ENCODE measurements at regions not wholly inside any gene's neighbourhood (a gene's known extent, or its start where the extent isn't known, plus 50 kb on each side); places are given as distances from the start of the nearest gene placed in this dataset.

DNA sequence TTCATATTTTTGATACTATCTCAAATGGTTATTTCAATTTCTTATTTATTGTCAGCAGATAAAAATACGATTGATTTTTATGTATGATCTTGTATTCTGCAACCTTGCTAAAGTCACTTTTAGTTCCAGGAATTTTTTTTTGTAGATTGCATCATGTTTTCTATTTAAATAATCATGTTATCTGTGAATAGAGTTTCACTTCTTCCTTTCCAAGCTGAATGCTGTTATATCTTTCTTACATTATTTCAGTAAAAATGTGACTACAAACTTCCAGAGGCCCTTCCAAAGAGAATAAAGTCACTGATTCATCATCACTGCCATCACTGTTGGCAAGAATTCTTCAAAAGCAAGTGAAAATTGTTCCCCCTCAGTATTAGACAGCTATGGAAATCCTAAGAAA is 104.7 kb upstream of the RAP1B start:
- no peak overlapping the region for H3K4me3 ChIP-seq (replicated peaks; ENCODE audit: insufficient read depth, low read length)
- DNase-seq (ENCODE audit: low read depth in 1 of 2, low spot score in 1 of 2): no peak
- H3K27me3 ChIP-seq (ENCODE audit: insufficient read depth, poor library complexity, severe bottlenecking): no peaks in the 10 kb centered on the region
- no peak overlapping the region for H3K27ac ChIP-seq (replicated peaks)
- TF ChIP-seq GABPA (IDR thresholded peaks at IDR 0.05; ENCODE audit: low read depth): no peak
- no peak for TF ChIP-seq POLR2AphosphoS5 (IDR thresholded peaks at IDR 0.05; ENCODE audit: low read depth)
- no peak for TF ChIP-seq SPI1 (IDR thresholded peaks at IDR 0.05; ENCODE audit: borderline replicate concordance, low read depth)
- TF ChIP-seq, protein P1, sequence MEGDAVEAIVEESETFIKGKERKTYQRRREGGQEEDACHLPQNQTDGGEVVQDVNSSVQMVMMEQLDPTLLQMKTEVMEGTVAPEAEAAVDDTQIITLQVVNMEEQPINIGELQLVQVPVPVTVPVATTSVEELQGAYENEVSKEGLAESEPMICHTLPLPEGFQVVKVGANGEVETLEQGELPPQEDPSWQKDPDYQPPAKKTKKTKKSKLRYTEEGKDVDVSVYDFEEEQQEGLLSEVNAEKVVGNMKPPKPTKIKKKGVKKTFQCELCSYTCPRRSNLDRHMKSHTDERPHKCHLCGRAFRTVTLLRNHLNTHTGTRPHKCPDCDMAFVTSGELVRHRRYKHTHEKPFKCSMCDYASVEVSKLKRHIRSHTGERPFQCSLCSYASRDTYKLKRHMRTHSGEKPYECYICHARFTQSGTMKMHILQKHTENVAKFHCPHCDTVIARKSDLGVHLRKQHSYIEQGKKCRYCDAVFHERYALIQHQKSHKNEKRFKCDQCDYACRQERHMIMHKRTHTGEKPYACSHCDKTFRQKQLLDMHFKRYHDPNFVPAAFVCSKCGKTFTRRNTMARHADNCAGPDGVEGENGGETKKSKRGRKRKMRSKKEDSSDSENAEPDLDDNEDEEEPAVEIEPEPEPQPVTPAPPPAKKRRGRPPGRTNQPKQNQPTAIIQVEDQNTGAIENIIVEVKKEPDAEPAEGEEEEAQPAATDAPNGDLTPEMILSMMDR (IDR thresholded peaks at IDR 0.05; ENCODE audit: insufficient read depth, low read length): no peak
- TF ChIP-seq REST (IDR thresholded peaks at IDR 0.05; ENCODE audit: insufficient replicate concordance, low read depth): no peak

GRCh38 chr12:68506619-68507018 is 104.1 kb upstream of the RAP1B start:
- Histone ChIP-seq H3K27me3 (ENCODE audit: insufficient read depth, poor library complexity, severe bottlenecking) (no peaks in the 10 kb centered on the region), H3K27ac (replicated peaks) (no peak overlapping the region), H3K4me3 (replicated peaks; ENCODE audit: insufficient read depth, low read length) (no peak overlapping the region)
- TF ChIP-seq REST (IDR thresholded peaks at IDR 0.05; ENCODE audit: insufficient replicate concordance, low read depth) (no peak), GABPA (IDR thresholded peaks at IDR 0.05; ENCODE audit: low read depth) (no peak), POLR2AphosphoS5 (IDR thresholded peaks at IDR 0.05; ENCODE audit: low read depth) (no peak), SPI1 (IDR thresholded peaks at IDR 0.05; ENCODE audit: borderline replicate concordance, low read depth) (no peak)
- TF ChIP-seq, protein P1 (IDR thresholded peaks at IDR 0.05; ENCODE audit: insufficient read depth, low read length): no peak
- DNase-seq (ENCODE audit: low read depth in 1 of 2, low spot score in 1 of 2): no peak

GRCh38 chr12:68507657-68508056 is 103.0 kb upstream of the RAP1B start:
- no peak for DNase-seq (ENCODE audit: low read depth in 1 of 2, low spot score in 1 of 2)
- Histone ChIP-seq H3K27ac (replicated peaks) (no peak overlapping the region), H3K27me3 (ENCODE audit: insufficient read depth, poor library complexity, severe bottlenecking) (no peaks in the 10 kb centered on the region), H3K4me3 (replicated peaks; ENCODE audit: insufficient read depth, low read length) (no peak overlapping the region)
- TF ChIP-seq SPI1 (IDR thresholded peaks at IDR 0.05; ENCODE audit: borderline replicate concordance, low read depth) (no peak), REST (IDR thresholded peaks at IDR 0.05; ENCODE audit: insufficient replicate concordance, low read depth) (no peak), GABPA (IDR thresholded peaks at IDR 0.05; ENCODE audit: low read depth) (no peak), POLR2AphosphoS5 (IDR thresholded peaks at IDR 0.05; ENCODE audit: low read depth) (no peak)
- TF ChIP-seq, protein P1 (IDR thresholded peaks at IDR 0.05; ENCODE audit: insufficient read depth, low read length): no peak
